GM23338 (cell line): ENCODE measurements at regions not wholly inside any gene's neighbourhood (a gene's known extent, or its start where the extent isn't known, plus 50 kb on each side); places are given as distances from the start of the nearest gene placed in this dataset.

Experiments
- ATAC-seq: fragments of 200-7000 bp; cut with Tn5 transposase; 3 replicates; pipeline ENCODE4 v1.9.1; 2020
- DNase-seq: peaks from one replicate; pipeline ENCODE4 v3.0.0-alpha.2; 2015; ENCODE audit warnings: low spot score
- H2AFZ ChIP-seq: fragments of 200-600 bp; sonication (generic); 2 replicates; pipeline ENCODE4 v1.8.0; 2016; ENCODE audit warnings: antibody characterized with exemption, mild to moderate bottlenecking, moderate library complexity
- H3F3A ChIP-seq: fragments of 200-600 bp; sonication (generic); replicated peaks from 2 replicates; pipeline ENCODE4 v1.8.0; 2017; ENCODE audit warnings: antibody characterized with exemption, mixed run types, low read depth
- H3K27ac ChIP-seq: fragments of 200-600 bp; sonication (generic); 2 replicates; pipeline ENCODE4 v1.6.1; 2016; ENCODE audit warnings: low read depth
- H3K27me3 ChIP-seq: fragments of 200-600 bp; sonication (generic); 2 replicates; pipeline ENCODE4 v1.8.0; 2016; ENCODE audit warnings: mild to moderate bottlenecking, mixed run types, moderate library complexity; ENCODE audit not compliant: insufficient read depth
- H3K36me3 ChIP-seq: fragments of 200-600 bp; sonication (generic); 2 replicates; pipeline ENCODE4 v1.8.0; 2016; ENCODE audit warnings: mild to moderate bottlenecking; ENCODE audit not compliant: insufficient read depth
- H3K4me1 ChIP-seq: fragments of 200-600 bp; sonication (generic); 2 replicates; pipeline ENCODE4 v1.8.0; 2016; ENCODE audit warnings: mild to moderate bottlenecking, moderate library complexity; ENCODE audit not compliant: insufficient read depth
- H3K4me2 ChIP-seq: fragments of 200-600 bp; sonication (generic); 2 replicates; pipeline ENCODE4 v1.7.1; 2017; ENCODE audit warnings: mixed run types
- H3K4me3 ChIP-seq: fragments of 200-600 bp; sonication (generic); 2 replicates; pipeline ENCODE4 v1.6.1; 2016; ENCODE audit warnings: mixed run types
- H3K79me2 ChIP-seq: fragments of 200-600 bp; sonication (generic); replicated peaks from 2 replicates; pipeline ENCODE4 v1.8.0; 2017; ENCODE audit warnings: mild to moderate bottlenecking; ENCODE audit not compliant: insufficient read depth
- H3K9me2 ChIP-seq: fragments of 200-600 bp; sonication (generic); 2 replicates; pipeline ENCODE4 v1.8.0; 2017; ENCODE audit not compliant: insufficient read depth
- H4K20me1 ChIP-seq: fragments of 200-600 bp; sonication (generic); replicated peaks from 2 replicates; pipeline ENCODE4 v1.8.0; 2017; ENCODE audit warnings: mild to moderate bottlenecking; ENCODE audit not compliant: insufficient read depth
- H3K27ac Mint-ChIP-seq: 2 replicates; pipeline ENCODE4 v1.8.0; 2020; ENCODE audit warnings: inconsistent platforms, mild to moderate bottlenecking, moderate library complexity, mixed read lengths
- H3K27me3 Mint-ChIP-seq: 3 replicates; pipeline ENCODE4 v1.8.0; 2022; ENCODE audit warnings: low read depth, mild to moderate bottlenecking, moderate library complexity, mixed read lengths, inconsistent platforms; ENCODE audit not compliant: insufficient read depth, poor library complexity
- H3K36me3 Mint-ChIP-seq: 3 replicates; pipeline ENCODE4 v1.8.0; 2021; ENCODE audit warnings: low read depth, mild to moderate bottlenecking, inconsistent platforms, moderate library complexity, mixed read lengths
- H3K4me1 Mint-ChIP-seq: 3 replicates; pipeline ENCODE4 v1.8.0; 2020; ENCODE audit warnings: mild to moderate bottlenecking, inconsistent platforms, mixed read lengths
- H3K4me3 Mint-ChIP-seq: 3 replicates; pipeline ENCODE4 v1.8.0; 2021; ENCODE audit warnings: moderate library complexity, mild to moderate bottlenecking, inconsistent platforms, mixed read lengths
- H3K9me3 Mint-ChIP-seq: 3 replicates; pipeline ENCODE4 v1.8.0; 2020; ENCODE audit warnings: moderate library complexity, mild to moderate bottlenecking, inconsistent platforms, mixed read lengths
- CREB1 ChIP-seq: fragments of 250-450 bp; sonication (Bioruptor Pico); IDR thresholded peaks from 2 replicates; pipeline ENCODE4 v1.5.0; 2020; ENCODE audit warnings: low read depth, mild to moderate bottlenecking, moderate library complexity
- CTCF ChIP-seq, 2 experiments: fragments of 200-600 bp in 1 of 2; sonication (generic) in 1 of 2; conservative IDR thresholded peaks; 2 replicates each; pipeline versions ENCODE4 v1.5.1 to v1.6.1; 2016 to 2017; ENCODE audit warnings: antibody characterized with exemption in 2 of 2, low read depth in 2 of 2, mild to moderate bottlenecking in 2 of 2, moderate library complexity in 1 of 2
- EZH2 ChIP-seq: fragments of 200-600 bp; sonication (generic); IDR thresholded peaks from one replicate; pipeline ENCODE4 v1.8.0; 2017; ENCODE audit warnings: antibody characterized with exemption, mild to moderate bottlenecking, low read depth; ENCODE audit not compliant: unreplicated experiment
- EZH2phosphoT487 ChIP-seq: fragments of 200-600 bp; sonication (generic); IDR thresholded peaks from one replicate; pipeline ENCODE4 v1.8.1; 2018; ENCODE audit warnings: antibody characterized with exemption; ENCODE audit not compliant: unreplicated experiment
- POLR2AphosphoS5 ChIP-seq: IDR thresholded peaks from 2 replicates; pipeline ENCODE4 v1.6.1; 2016; ENCODE audit warnings: antibody characterized with exemption, low read depth
- REST ChIP-seq: IDR thresholded peaks from one replicate; pipeline ENCODE4 v1.6.1; 2018; ENCODE audit warnings: antibody characterized with exemption; ENCODE audit not compliant: unreplicated experiment
- ZNF462 ChIP-seq: fragments of 250-450 bp; sonication (Bioruptor Pico); IDR thresholded peaks from 2 replicates; pipeline ENCODE4 v1.5.0; 2020; ENCODE audit warnings: mild to moderate bottlenecking, moderate library complexity

GRCh38 chr2:5039241-5039975 lies 652.8 kb upstream of the SOX11 start (continued):
- no peak for TF ChIP-seq ZNF462 (CRISPR knock-in tag)
- no peak for TF ChIP-seq POLR2AphosphoS5

- Mint-ChIP-seq H3K27ac (no peak overlapping the region), H3K36me3 (peaks cover 4% of the 10 kb centered on the region; the same call in 1 of the 3 replicates), H3K4me3 (no peak overlapping the region), H3K4me1 (no peaks in the 10 kb centered on the region), H3K27me3 (no peaks in the 10 kb centered on the region), H3K9me3 (peaks cover 86% of the 10 kb centered on the region)
- Histone ChIP-seq H3K4me2 (no peak overlapping the region), H3K4me3 (no peak overlapping the region), H3K27me3 (no peaks in the 10 kb centered on the region), H3K27ac (no peak overlapping the region), H3K36me3 (no peaks in the 10 kb centered on the region), H3K4me1 (no peaks in the 10 kb centered on the region), H4K20me1 (no peaks in the 10 kb centered on the region), H2AFZ (no peak overlapping the region), H3K9me2 (no peaks in the 10 kb centered on the region), H3K79me2 (no peaks in the 10 kb centered on the region), H3F3A (no peaks in the 10 kb centered on the region)
- TF ChIP-seq REST = no peak
- TF ChIP-seq EZH2 = no peak
- no peak for TF ChIP-seq CTCF (conservative IDR thresholded peaks at IDR 0.05; ENCODE audit: low read depth in 2 of 2)
- TF ChIP-seq EZH2phosphoT487 = no peak
- no peak for TF ChIP-seq CREB1 (CRISPR knock-in tag)
- DNase-seq (no peak), ATAC-seq (no peak)
Observed at GRCh38 chr2:5040571-5040970, 651.6 kb upstream of the SOX11 start.
